ENCODE measurements at regions not wholly inside any gene's neighbourhood (a gene's known extent, or its start where the extent isn't known, plus 50 kb on each side); places are given as distances from the start of the nearest gene placed in this dataset.

DNA sequence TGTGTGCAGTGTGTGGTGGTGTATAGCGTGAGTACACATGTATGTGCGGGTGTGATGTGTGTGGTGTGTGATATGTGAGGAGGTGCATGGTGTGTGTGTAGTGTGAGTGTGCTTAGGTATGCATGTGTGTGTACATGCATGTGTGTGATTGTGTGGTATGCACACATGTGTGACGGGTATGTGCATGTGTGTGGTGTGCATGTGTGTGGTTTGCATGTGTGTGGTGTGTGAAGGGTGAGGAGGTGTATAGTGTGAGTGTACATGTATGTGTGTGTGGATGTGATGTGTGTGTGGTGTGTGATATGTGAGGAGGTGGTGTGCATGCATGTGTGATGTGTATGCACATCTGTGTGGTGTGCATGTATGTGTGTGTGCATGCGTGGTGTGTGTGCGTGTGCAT is 105.6 kb downstream of the CMPK2 start:
- TF ChIP-seq SUZ12 (IDR thresholded peaks at IDR 0.05; ENCODE audit: extremely low read depth, insufficient read depth, insufficient read length) (no peak), YY1 (IDR thresholded peaks at IDR 0.05; ENCODE audit: insufficient read depth, insufficient read length) (no peak)

Data from NT2/D1 (cell line).